Erythroblast (primary cell): ENCODE measurements at regions not wholly inside any gene's neighbourhood (a gene's known extent, or its start where the extent isn't known, plus 50 kb on each side); places are given as distances from the start of the nearest gene placed in this dataset.

Experiments
- GATA1 ChIP-seq: IDR thresholded peaks from 2 replicates; pipeline ENCODE4 v1.6.1; 2011; ENCODE audit warnings: low read depth, mild to moderate bottlenecking, control low read depth, low read length, moderate library complexity
- POLR2A ChIP-seq: IDR thresholded peaks from 2 replicates; pipeline ENCODE4 v1.6.1; 2011; ENCODE audit warnings: mild to moderate bottlenecking, low read length

DNA sequence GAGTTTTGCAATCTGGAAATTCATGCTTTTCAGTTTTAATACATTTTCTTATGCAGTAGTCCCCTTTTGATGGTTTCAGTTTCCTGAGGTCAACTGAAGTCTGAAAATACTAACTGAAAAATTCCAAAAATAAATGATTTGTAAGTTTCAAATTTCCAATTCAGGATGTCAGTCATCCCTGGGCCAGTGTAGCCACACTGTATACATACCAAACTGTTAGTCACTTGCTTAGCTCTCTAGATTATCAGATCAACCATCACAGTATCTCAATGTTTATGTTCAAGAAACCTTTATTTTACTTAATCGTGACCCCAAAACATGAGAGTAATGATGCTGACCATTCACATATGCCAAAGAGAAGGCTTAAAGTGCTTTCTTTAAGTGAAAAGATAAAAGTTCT lies 715.5 kb downstream of the GBE1 start:
- no peak for TF ChIP-seq POLR2A
- no peak for TF ChIP-seq GATA1
